A673 (cell line): ENCODE measurements at regions not wholly inside any gene's neighbourhood (a gene's known extent, or its start where the extent isn't known, plus 50 kb on each side); places are given as distances from the start of the nearest gene placed in this dataset.
"Not testable (repeated sequence)": the region's sequence is repeated elsewhere in the genome, so short reads cannot be mapped to it uniquely, and the experiment has no call there.

ENCODE experiments used
- BruUV-seq: library from RNA; stranded (reverse); fragments of 400-500 nt; replicated peaks from 2 replicates; lab custom pipeline; 2021; lab: Mats Ljungman, UMichigan
- CTCF ChIA-PET: fragments of 300-600 bp; sonication (Branson Sonifier 250); formaldehyde crosslinking; loops from one replicate; lab custom pipeline; 2022; ENCODE audit warnings: antibody characterized with exemption; lab: Charles Lee
- POLR2A ChIA-PET: fragments of 300-600 bp; sonication (Branson Sonifier 250); formaldehyde crosslinking; loops from one replicate; lab custom pipeline; 2022; ENCODE audit warnings: antibody characterized with exemption; ENCODE audit not compliant: low non-redundant PET; lab: Charles Lee
- DNase-seq: peaks from one replicate; pipeline ENCODE4 v3.0.0-alpha.2; 2015; ENCODE audit warnings: low spot score
- H3K27ac ChIP-seq: fragments of 200-600 bp; sonication (generic); 2 replicates; pipeline ENCODE4 v1.5.1; 2016; ENCODE audit warnings: mixed run types, low read depth, mild to moderate bottlenecking, mixed read lengths, antibody characterized with exemption, low read length; ENCODE audit not compliant: poor library complexity, severe bottlenecking
- H3K27me3 ChIP-seq: fragments of 200-600 bp; sonication (generic); replicated peaks from 2 replicates; pipeline ENCODE4 v1.6.1; 2017; ENCODE audit warnings: mixed run types, low read depth, mild to moderate bottlenecking, mixed read lengths, antibody characterized with exemption, low read length; ENCODE audit not compliant: insufficient read depth, poor library complexity
- H3K36me3 ChIP-seq: fragments of 200-600 bp; sonication (generic); 2 replicates; pipeline ENCODE4 v1.6.1; 2016; ENCODE audit warnings: mixed run types, mild to moderate bottlenecking, mixed read lengths, antibody characterized with exemption, low read length; ENCODE audit not compliant: insufficient read depth, poor library complexity, severe bottlenecking
- H3K4me1 ChIP-seq: fragments of 200-600 bp; sonication (generic); 2 replicates; pipeline ENCODE4 v1.6.1; 2017; ENCODE audit warnings: mixed run types, mild to moderate bottlenecking, mixed read lengths, antibody characterized with exemption, low read length; ENCODE audit not compliant: insufficient read depth, poor library complexity, severe bottlenecking
- H3K4me3 ChIP-seq: fragments of 200-600 bp; sonication (generic); 2 replicates; pipeline ENCODE4 v1.5.1; 2016; ENCODE audit warnings: low read depth, mixed run types, mild to moderate bottlenecking, mixed read lengths, low read length; ENCODE audit not compliant: poor library complexity, severe bottlenecking
- H3K9me3 ChIP-seq: fragments of 200-600 bp; sonication (generic); 2 replicates; pipeline ENCODE4 v1.6.1; 2016; ENCODE audit warnings: mixed run types, low read depth, mild to moderate bottlenecking, mixed read lengths, antibody characterized with exemption, low read length; ENCODE audit not compliant: poor library complexity, severe bottlenecking
- EZH2 ChIP-seq: fragments of 200-600 bp; sonication (generic); IDR thresholded peaks from 2 replicates; pipeline ENCODE4 v1.6.1; 2017; ENCODE audit warnings: borderline replicate concordance, low read depth, mild to moderate bottlenecking, mixed read lengths, antibody characterized with exemption, low read length; ENCODE audit not compliant: poor library complexity, severe bottlenecking
- intact Hi-C: fragments of 100-400 bp; cut with micrococcal nuclease; formaldehyde crosslinking; loops from one replicate; pipeline ENCODE4 v1.10.0; 2022; ENCODE audit not compliant: unreplicated experiment
- TF ChIP-seq, protein P1 (sequence below): fragments of 300-800, 200-600 bp; sonication (generic); conservative IDR thresholded peaks from 2 replicates; pipeline ENCODE4 v1.5.1; 2017; ENCODE audit warnings: low read depth, mild to moderate bottlenecking, antibody characterized with exemption, low read length, moderate library complexity, mixed read lengths

DNA sequence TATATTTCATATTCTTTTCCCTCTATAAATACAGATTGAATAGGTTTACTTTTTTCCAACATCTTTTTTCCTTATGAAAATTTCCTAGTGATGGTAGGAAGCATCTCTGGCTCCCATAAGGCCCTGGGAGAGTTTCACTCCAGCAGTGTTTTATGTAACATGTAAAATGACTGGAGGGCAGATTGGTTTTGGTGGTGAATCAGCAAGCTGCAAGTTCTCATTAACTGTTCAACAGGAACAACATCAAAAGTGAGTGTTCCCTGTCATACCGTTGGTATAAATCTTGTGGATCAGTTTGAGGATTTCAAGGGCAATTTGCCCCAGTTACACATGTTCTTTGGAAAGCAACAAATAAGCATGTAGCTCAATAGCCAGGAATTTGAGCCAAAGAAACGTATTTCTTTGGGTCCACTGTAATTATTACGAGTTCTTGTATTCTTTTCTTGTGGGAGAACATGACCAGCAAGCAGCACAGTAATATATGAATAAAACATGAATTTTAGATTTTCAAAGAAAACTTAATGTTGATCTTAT, 345.7 kb downstream of the SV2B start:
- intact Hi-C loops: no loop called here
- TF ChIP-seq EZH2: no peak
- TF ChIP-seq, protein P1, sequence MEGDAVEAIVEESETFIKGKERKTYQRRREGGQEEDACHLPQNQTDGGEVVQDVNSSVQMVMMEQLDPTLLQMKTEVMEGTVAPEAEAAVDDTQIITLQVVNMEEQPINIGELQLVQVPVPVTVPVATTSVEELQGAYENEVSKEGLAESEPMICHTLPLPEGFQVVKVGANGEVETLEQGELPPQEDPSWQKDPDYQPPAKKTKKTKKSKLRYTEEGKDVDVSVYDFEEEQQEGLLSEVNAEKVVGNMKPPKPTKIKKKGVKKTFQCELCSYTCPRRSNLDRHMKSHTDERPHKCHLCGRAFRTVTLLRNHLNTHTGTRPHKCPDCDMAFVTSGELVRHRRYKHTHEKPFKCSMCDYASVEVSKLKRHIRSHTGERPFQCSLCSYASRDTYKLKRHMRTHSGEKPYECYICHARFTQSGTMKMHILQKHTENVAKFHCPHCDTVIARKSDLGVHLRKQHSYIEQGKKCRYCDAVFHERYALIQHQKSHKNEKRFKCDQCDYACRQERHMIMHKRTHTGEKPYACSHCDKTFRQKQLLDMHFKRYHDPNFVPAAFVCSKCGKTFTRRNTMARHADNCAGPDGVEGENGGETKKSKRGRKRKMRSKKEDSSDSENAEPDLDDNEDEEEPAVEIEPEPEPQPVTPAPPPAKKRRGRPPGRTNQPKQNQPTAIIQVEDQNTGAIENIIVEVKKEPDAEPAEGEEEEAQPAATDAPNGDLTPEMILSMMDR: no peak
- no peaks in the 10 kb centered on the region for H3K36me3 ChIP-seq
- CTCF ChIA-PET: no interaction called here
- no peak overlapping the region for H3K27ac ChIP-seq
- no peaks in the 10 kb centered on the region for H3K4me1 ChIP-seq
- no peak for DNase-seq
- peaks cover 3% of the 10 kb centered on the region for H3K27me3 ChIP-seq
- peaks cover 4% of the 10 kb centered on the region for H3K9me3 ChIP-seq
- BruUV-seq: no TSS peak
- H3K4me3 ChIP-seq: no peak overlapping the region
- POLR2A ChIA-PET: no interaction called here

DNA sequence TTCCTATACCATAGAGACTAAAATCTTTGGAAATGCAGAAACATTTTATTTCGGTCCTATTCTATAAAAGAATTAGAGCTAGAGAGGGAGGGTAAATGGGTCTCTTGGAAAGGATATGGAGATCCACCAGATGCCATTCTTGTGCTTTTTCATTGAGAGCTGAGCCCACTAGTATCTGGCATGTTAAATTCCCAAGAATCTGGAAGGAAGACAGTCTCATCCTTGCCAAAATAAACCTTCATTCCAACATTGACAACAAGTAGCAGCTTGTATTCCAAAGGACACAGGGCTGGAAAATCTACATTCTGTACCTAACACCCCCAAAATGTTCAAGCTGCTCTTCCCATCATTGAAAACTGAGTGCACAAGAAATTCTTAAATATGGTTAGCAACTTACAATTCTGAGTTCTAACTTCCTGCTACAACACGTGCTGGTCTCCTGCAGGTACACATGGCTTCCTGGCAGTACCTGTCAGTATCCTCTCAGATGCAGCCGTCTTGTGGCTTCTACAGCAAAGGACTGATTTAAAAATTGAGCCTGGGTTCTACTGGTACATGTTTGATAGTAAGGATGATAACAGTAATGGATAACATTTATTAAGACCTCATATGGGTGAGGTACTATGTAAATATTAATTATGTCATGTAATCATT, 348.1 kb downstream of the SV2B start:
- no peaks in the 10 kb centered on the region for H3K36me3 ChIP-seq
- no TSS peak for BruUV-seq
- no peaks in the 10 kb centered on the region for H3K27me3 ChIP-seq
- POLR2A ChIA-PET: no interaction called here
- no peaks in the 10 kb centered on the region for H3K9me3 ChIP-seq
- CTCF ChIA-PET: no interaction called here
- intact Hi-C loops: no loop called here
- H3K27ac ChIP-seq: no peak overlapping the region
- no peak for DNase-seq
- H3K4me1 ChIP-seq: no peaks in the 10 kb centered on the region
- TF ChIP-seq, protein P1: no peak
- TF ChIP-seq EZH2: no peak
- no peak overlapping the region for H3K4me3 ChIP-seq

DNA sequence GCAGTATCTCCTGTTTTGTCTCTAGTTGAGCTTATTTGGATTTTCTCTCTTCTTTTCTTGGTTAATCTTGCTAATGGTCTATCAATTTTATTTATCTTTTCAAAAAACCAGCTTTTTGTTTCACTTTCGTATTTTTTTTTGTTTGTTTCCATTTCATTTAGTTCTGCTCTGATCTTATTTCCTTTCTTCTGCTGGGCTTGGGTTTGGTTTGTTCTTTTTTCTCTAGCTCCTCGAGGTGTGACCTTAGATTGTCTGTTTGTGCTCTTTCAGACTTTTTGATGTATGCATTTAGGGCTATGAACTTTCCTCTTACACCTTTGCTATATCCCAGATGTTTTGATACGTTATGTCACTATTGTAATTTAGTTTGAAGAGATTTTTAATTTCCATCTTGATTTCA, 353.3 kb downstream of the SV2B start:
- BruUV-seq, H3K4me1 ChIP-seq, H3K4me3 ChIP-seq, DNase-seq, intact Hi-C loops, H3K36me3 ChIP-seq, H3K9me3 ChIP-seq, H3K27me3 ChIP-seq, CTCF ChIA-PET, H3K27ac ChIP-seq, POLR2A ChIA-PET: not testable (repeated sequence)

DNA sequence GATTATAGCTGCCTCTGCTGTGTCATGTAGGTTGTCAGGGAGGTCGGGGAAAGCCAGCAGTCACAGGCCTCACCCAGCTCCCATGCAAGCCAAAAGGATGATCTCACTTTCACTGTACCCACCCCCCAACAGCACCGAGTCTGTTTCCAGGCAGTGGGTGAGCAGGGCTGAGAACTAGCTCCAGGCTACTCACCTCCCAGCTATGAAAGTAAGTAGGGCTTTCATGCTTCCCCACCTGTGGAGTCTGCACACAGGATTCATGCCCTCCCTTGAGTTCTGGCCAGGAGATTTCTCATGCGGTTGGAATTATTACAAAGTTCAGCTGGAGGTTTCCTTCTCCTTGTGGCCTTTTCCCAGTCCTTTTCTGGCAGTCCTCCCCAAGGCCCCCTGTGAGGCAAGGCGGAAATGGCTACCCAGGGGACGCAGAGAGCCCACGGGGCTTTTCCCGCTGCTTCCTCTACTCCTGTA, 356.2 kb downstream of the SV2B start:
- peak; percentile 33 for DNase-seq
- intact Hi-C loops: no loop called here
- POLR2A ChIA-PET: no interaction called here
- TF ChIP-seq, protein P1: no peak
- TF ChIP-seq EZH2: no peak
- no peaks in the 10 kb centered on the region for H3K36me3 ChIP-seq
- no TSS peak for BruUV-seq
- no peak overlapping the region for H3K4me3 ChIP-seq
- no peaks in the 10 kb centered on the region for H3K27me3 ChIP-seq
- no peaks in the 10 kb centered on the region for H3K4me1 ChIP-seq
- no peak overlapping the region for H3K27ac ChIP-seq
- no peaks in the 10 kb centered on the region for H3K9me3 ChIP-seq
- CTCF ChIA-PET: no interaction called here
